HFF-Myc (cell line): ENCODE measurements at regions not wholly inside any gene's neighbourhood (a gene's known extent, or its start where the extent isn't known, plus 50 kb on each side); places are given as distances from the start of the nearest gene placed in this dataset.

Experiments
- DNase-seq: peaks from one replicate; pipeline ENCODE4 v3.0.0-alpha.2; 2011; ENCODE audit warnings: low read depth; ENCODE audit errors: extremely low read depth
- H3K4me3 ChIP-seq: replicated peaks from 2 replicates; pipeline ENCODE4 v1.5.1; 2011; ENCODE audit warnings: low read depth, mild to moderate bottlenecking, control low read depth, low read length
- CTCF ChIP-seq: IDR thresholded peaks from 2 replicates; pipeline ENCODE4 v1.5.1; 2012; ENCODE audit warnings: mild to moderate bottlenecking, low read depth, low read length, control low read depth; ENCODE audit errors: missing control alignments

- no peak overlapping the region for H3K4me3 ChIP-seq
- DNase-seq, result no peak
- no peak for TF ChIP-seq CTCF
Measured at GRCh38 chrX:113408843-113409242, 568.2 kb upstream of the AMOT start.

- no peak overlapping the region for H3K4me3 ChIP-seq
- no peak for DNase-seq
- no peak for TF ChIP-seq CTCF
Measured at GRCh38 chrX:113400193-113400704, 559.6 kb upstream of the AMOT start.

DNA sequence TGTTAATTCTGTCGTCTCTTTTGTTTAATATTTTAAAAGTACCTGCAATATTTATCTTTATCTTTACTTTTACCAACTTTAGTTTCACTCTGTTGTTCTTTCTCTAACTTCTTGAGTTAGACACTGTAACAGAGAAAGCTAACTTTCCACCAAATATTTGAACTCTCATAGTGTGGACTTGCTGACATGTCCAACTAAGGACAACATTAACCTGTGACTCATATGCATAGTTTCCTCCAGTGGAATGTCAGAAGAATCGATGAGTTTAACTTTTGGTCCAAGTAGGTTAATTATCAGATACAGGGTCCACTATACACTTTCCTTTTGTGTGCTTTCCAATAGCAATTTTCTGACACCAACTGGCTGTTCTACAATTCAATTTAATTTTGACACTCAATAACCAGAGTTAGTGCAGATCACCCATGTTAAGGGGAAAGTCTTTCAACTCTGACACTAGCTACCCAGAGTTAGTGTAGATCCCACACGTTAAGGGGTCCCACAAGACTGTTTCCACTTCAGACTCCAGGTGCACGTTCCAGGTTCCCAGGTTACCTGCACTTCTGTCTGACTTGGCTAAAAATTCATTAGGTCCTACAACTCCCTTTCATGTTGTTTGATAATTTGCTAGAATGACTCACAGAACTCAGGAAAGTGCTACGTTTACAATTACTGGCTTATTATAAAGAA is 559.0 kb upstream of the AMOT start:
- TF ChIP-seq CTCF, result no peak
- no peak overlapping the region for H3K4me3 ChIP-seq
- DNase-seq, result no peak

GRCh38 chrX:113392355-113392754 is 551.7 kb upstream of the AMOT start:
- DNase-seq, result no peak
- no peak overlapping the region for H3K4me3 ChIP-seq
- no peak for TF ChIP-seq CTCF

- H3K4me3 ChIP-seq, result no peak overlapping the region
- TF ChIP-seq CTCF, result no peak
- no peak for DNase-seq
Measured at GRCh38 chrX:113391875-113392274, 551.2 kb upstream of the AMOT start.

DNA sequence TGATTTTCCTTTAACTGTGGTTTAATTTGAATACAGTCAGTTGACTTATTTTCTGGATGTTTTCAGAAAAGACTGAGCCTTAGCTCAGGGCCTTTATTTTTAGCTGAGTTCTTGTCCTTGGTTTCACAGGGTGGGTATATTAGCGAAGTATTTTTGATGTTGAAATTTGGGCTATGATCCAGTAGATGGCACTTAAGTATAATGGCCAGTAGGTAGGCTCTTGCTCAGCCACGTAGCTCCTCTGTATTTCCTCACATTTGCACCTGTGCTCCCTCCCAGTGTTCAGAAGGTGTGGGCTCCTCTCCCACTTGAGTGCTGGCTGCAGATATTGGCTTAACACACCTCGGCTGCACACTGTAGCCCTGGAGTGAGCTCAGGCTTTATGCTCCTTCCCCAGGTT is 549.9 kb upstream of the AMOT start:
- DNase-seq, result no peak
- no peak for TF ChIP-seq CTCF
- no peak overlapping the region for H3K4me3 ChIP-seq

DNA sequence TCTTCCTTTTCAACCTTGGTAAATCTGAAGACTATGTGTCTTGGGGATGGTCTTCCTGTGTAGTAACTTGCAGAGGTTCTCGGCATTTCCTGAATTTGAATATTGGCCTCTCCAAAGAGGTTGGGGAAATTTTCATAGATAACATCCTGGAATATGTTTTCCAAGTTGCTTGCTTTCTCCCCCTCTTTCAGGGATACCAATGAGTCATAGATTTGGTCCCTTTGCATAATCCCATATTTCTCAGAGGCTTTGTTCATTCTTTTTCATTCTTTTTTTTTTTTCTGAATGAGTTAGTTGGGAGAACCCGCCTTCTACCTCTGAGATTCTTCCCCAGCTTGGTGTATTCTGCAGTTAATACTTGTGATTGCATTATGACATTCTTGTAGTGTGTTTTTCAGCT is 549.2 kb upstream of the AMOT start:
- H3K4me3 ChIP-seq, result no peak overlapping the region
- no peak for TF ChIP-seq CTCF
- no peak for DNase-seq
